ENCODE measurements at regions not wholly inside any gene's neighbourhood (a gene's known extent, or its start where the extent isn't known, plus 50 kb on each side); places are given as distances from the start of the nearest gene placed in this dataset.
A peak's percentile ranks its signal among the peaks of the same experiment; 100 is the strongest.

DNA sequence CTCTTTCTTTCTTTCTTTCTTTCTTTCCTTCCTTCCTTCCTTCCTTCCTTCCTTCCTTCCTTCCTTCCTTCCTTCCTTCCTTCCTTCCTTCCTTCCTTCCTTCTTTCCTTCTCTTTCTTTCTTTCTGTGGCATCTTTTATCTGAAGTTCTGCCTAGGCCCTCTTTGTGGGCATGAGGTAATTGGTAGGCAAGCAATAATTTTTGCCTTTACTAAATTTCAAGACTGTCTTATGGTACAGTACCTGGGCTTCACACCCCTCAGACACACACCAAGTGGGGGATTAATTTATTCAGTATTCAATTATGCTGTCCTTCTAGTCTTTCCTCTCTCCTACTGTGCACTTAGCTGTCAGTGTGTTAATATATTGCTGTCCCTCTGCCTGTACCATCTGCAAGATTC is 155.5 kb downstream of the OXSM start:
- no peaks in the 10 kb centered on the region for H3K9me3 ChIP-seq (ENCODE audit: control insufficient read depth, insufficient read depth, low read length)
- DNase-seq (ENCODE audit: low read depth, low spot score) = no peak
- no peak overlapping the region for H3K27ac ChIP-seq (ENCODE audit: low read length)
- no peaks in the 10 kb centered on the region for H3K27me3 ChIP-seq (ENCODE audit: control insufficient read depth, insufficient read depth, low read length)
- H3K36me3 ChIP-seq (ENCODE audit: control insufficient read depth, insufficient read depth, low read length) = no peaks in the 10 kb centered on the region
- H3K4me1 ChIP-seq (ENCODE audit: control insufficient read depth, insufficient read depth, low read length) = no peaks in the 10 kb centered on the region
- no peak overlapping the region for H3K4me3 ChIP-seq (ENCODE audit: low read length)

DNA sequence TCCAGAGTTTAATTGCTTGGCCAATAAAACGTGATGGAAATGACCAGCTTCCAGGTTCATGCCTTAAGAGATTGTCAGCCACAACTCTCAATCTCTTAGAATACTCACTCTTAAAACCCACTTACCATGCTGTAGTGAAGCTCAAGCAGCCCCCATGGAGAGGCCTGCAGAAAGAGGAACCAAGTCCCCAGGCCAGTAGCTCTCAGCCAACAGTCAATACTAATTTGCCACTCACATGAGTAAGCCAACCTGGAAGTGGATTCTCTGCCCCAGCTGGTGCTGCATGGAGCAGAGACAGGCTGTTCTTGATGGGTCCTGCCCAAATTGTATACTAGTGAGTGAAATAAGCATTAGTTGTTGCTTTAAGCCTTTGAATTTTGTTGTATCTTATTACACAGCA is 155.9 kb downstream of the OXSM start:
- no peak overlapping the region for H3K4me3 ChIP-seq (ENCODE audit: low read length)
- DNase-seq (ENCODE audit: low read depth, low spot score) = no peak
- H3K27me3 ChIP-seq (ENCODE audit: control insufficient read depth, insufficient read depth, low read length) = no peaks in the 10 kb centered on the region
- H3K9me3 ChIP-seq (ENCODE audit: control insufficient read depth, insufficient read depth, low read length) = no peaks in the 10 kb centered on the region
- no peaks in the 10 kb centered on the region for H3K4me1 ChIP-seq (ENCODE audit: control insufficient read depth, insufficient read depth, low read length)
- H3K36me3 ChIP-seq (ENCODE audit: control insufficient read depth, insufficient read depth, low read length) = no peaks in the 10 kb centered on the region
- no peak overlapping the region for H3K27ac ChIP-seq (ENCODE audit: low read length)
- no CpG with 5 or more reads among the region's 1 CpG for WGBS (ENCODE audit: insufficient coverage, insufficient read length)

DNA sequence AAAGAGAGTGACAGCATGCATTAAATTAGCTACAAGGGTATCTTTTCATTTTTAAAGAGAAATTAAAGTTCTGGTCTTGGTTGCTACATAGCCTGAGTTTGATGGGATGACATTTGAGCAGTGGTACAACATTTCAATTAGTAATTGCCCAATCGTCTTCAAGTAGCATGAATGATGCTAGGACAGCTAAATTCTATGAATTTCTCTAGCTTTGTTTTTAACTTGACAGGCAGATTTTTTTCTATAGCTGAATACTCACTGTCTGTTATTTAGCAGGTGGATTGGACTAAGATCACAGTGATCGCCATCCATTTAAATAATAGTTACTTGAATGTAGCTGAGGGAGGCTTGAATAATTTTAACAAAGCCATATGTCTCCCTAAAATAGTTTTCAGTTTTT is 162.2 kb downstream of the OXSM start:
- Histone ChIP-seq H3K27me3 (ENCODE audit: control insufficient read depth, insufficient read depth, low read length) (no peaks in the 10 kb centered on the region), H3K4me1 (ENCODE audit: control insufficient read depth, insufficient read depth, low read length) (no peaks in the 10 kb centered on the region), H3K9me3 (ENCODE audit: control insufficient read depth, insufficient read depth, low read length) (no peaks in the 10 kb centered on the region), H3K27ac (ENCODE audit: low read length) (no peak overlapping the region), H3K36me3 (ENCODE audit: control insufficient read depth, insufficient read depth, low read length) (no peaks in the 10 kb centered on the region), H3K4me3 (ENCODE audit: low read length) (no peak overlapping the region)
- WGBS (ENCODE audit: insufficient coverage, insufficient read length) = no CpG with 5 or more reads among the region's 2 CpGs
- DNase-seq (ENCODE audit: low read depth, low spot score) = no peak

DNA sequence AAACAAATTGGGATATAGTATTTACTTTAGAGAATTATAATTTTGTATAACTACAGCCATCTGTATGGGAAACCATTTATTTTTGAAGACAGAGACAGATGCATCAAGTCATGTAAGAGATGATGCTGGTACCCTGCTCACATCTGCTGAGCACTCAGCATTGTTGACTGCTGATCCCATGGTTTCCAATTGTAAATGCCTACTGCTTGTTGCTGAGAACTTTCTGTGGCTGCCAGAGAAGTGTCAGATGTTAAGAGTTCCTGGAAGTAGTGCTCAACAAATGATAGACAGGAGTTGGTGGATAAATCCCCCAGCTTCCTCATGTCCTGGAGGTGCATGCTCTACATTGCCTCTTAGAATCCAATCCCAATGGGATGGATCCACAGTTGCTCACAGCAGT is 167.1 kb downstream of the OXSM start:
- DNase-seq (ENCODE audit: low read depth, low spot score) = no peak
- H3K4me1 ChIP-seq (ENCODE audit: control insufficient read depth, insufficient read depth, low read length) = no peaks in the 10 kb centered on the region
- no peaks in the 10 kb centered on the region for H3K27me3 ChIP-seq (ENCODE audit: control insufficient read depth, insufficient read depth, low read length)
- no peak overlapping the region for H3K27ac ChIP-seq (ENCODE audit: low read length)
- H3K9me3 ChIP-seq (ENCODE audit: control insufficient read depth, insufficient read depth, low read length) = no peaks in the 10 kb centered on the region
- H3K36me3 ChIP-seq (ENCODE audit: control insufficient read depth, insufficient read depth, low read length) = no peaks in the 10 kb centered on the region
- H3K4me3 ChIP-seq (ENCODE audit: low read length) = no peak overlapping the region

DNA sequence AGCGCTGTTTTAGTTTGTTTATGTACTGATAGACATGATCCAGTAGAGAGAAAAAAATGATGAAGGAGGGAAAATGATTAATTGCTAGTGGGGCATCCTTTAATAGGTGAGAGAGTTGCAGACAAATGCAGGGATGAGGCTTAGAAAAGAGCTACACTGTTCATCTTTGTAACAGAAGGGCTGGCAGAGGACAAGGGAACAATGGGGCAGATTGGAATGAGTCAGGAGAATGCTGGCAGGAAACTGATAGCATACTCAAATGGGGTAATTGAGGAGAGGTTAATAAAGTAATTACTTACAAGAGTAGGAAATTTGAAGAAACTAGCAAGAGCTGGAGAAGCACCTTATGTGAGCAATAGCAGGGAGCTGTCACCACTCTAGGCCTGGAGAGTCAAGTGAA is 170.9 kb downstream of the OXSM start:
- no peak overlapping the region for H3K27ac ChIP-seq (ENCODE audit: low read length)
- WGBS (ENCODE audit: insufficient coverage, insufficient read length) = no CpG with 5 or more reads among the region's 1 CpG
- no peaks in the 10 kb centered on the region for H3K27me3 ChIP-seq (ENCODE audit: control insufficient read depth, insufficient read depth, low read length)
- no peaks in the 10 kb centered on the region for H3K4me1 ChIP-seq (ENCODE audit: control insufficient read depth, insufficient read depth, low read length)
- no peak for DNase-seq (ENCODE audit: low read depth, low spot score)
- no peaks in the 10 kb centered on the region for H3K36me3 ChIP-seq (ENCODE audit: control insufficient read depth, insufficient read depth, low read length)
- H3K9me3 ChIP-seq (ENCODE audit: control insufficient read depth, insufficient read depth, low read length) = no peaks in the 10 kb centered on the region
- no peak overlapping the region for H3K4me3 ChIP-seq (ENCODE audit: low read length)

DNA sequence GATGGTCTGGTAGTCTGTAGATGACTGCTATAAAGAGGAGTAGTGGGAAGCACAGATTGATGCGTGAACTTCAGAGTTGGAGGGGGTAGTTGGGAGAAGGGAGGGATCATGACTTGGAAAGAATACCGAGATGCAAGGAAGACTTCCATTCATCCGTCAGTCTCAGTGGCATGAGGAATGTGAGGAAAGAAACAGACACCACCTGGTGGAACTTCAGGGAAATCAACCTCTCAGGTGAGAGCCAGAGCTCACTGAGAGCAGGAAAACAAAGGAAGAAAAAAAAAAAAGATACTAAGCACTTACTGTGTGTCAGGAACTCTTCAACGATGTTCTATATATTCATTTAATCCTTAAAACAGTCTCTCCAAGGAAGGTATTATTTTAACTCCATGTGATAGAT is 172.4 kb downstream of the OXSM start:
- H3K27ac ChIP-seq (ENCODE audit: low read length) = no peak overlapping the region
- DNase-seq (ENCODE audit: low read depth, low spot score) = peak; percentile 57
- no CpG with 5 or more reads among the region's 4 CpGs for WGBS (ENCODE audit: insufficient coverage, insufficient read length)
- no peaks in the 10 kb centered on the region for H3K27me3 ChIP-seq (ENCODE audit: control insufficient read depth, insufficient read depth, low read length)
- H3K36me3 ChIP-seq (ENCODE audit: control insufficient read depth, insufficient read depth, low read length) = no peaks in the 10 kb centered on the region
- no peak overlapping the region for H3K4me3 ChIP-seq (ENCODE audit: low read length)
- H3K9me3 ChIP-seq (ENCODE audit: control insufficient read depth, insufficient read depth, low read length) = no peaks in the 10 kb centered on the region
- H3K4me1 ChIP-seq (ENCODE audit: control insufficient read depth, insufficient read depth, low read length) = no peaks in the 10 kb centered on the region

DNA sequence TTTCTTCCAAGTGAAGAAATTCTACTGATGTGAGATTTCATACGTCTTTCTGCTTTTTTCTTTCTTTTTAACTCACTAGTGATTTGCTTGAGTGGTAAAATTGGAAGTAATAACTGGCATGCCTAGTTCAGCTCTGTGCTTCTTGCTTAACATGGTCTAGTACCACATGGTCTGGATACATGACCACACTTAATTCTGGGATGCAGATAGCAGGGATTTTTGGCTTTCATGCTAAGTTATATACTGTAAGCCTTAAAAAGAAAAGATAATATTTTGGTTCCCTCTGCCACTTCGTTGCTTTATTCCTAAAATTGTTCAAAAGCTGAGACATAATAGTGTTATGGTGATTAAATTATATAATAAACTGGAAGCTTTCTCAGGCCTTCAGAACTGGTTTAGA is 174.3 kb downstream of the OXSM start:
- no CpG with 5 or more reads among the region's 2 CpGs for WGBS (ENCODE audit: insufficient coverage, insufficient read length)
- H3K27ac ChIP-seq (ENCODE audit: low read length) = no peak overlapping the region
- H3K4me3 ChIP-seq (ENCODE audit: low read length) = no peak overlapping the region
- DNase-seq (ENCODE audit: low read depth, low spot score) = no peak
- no peaks in the 10 kb centered on the region for H3K36me3 ChIP-seq (ENCODE audit: control insufficient read depth, insufficient read depth, low read length)
- no peaks in the 10 kb centered on the region for H3K4me1 ChIP-seq (ENCODE audit: control insufficient read depth, insufficient read depth, low read length)
- no peaks in the 10 kb centered on the region for H3K9me3 ChIP-seq (ENCODE audit: control insufficient read depth, insufficient read depth, low read length)
- H3K27me3 ChIP-seq (ENCODE audit: control insufficient read depth, insufficient read depth, low read length) = no peaks in the 10 kb centered on the region

GRCh38 chr3:25967385-25967784 is 177.5 kb downstream of the OXSM start:
- no peak for DNase-seq (ENCODE audit: low read depth, low spot score)
- no peak overlapping the region for H3K4me3 ChIP-seq (ENCODE audit: low read length)
- H3K4me1 ChIP-seq (ENCODE audit: control insufficient read depth, insufficient read depth, low read length) = no peaks in the 10 kb centered on the region
- no peaks in the 10 kb centered on the region for H3K9me3 ChIP-seq (ENCODE audit: control insufficient read depth, insufficient read depth, low read length)
- WGBS (ENCODE audit: insufficient coverage, insufficient read length) = no CpG with 5 or more reads among the region's 5 CpGs
- no peaks in the 10 kb centered on the region for H3K27me3 ChIP-seq (ENCODE audit: control insufficient read depth, insufficient read depth, low read length)
- no peaks in the 10 kb centered on the region for H3K36me3 ChIP-seq (ENCODE audit: control insufficient read depth, insufficient read depth, low read length)
- no peak overlapping the region for H3K27ac ChIP-seq (ENCODE audit: low read length)

DNA sequence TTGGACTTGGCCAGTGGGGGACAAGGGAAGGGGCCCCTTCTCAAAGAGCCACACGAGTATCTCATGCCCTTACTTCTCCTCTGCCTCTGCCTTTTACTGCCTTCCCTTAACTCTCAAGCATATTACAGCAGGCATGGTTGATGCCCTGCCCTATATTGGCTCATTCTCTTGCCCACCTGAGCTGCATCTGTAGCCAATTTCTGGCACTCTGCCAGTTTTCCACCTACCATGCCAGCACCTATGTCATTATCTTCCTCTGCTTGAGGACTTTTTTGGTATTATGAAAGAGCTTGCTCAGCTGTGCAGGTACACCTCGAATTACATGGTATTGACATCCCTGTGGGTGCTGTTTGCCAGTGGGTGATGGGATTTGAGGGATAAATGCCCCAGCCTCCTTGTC is 181.8 kb downstream of the OXSM start:
- Histone ChIP-seq H3K4me3 (ENCODE audit: low read length) (no peak overlapping the region), H3K36me3 (ENCODE audit: control insufficient read depth, insufficient read depth, low read length) (no peaks in the 10 kb centered on the region), H3K27ac (ENCODE audit: low read length) (no peak overlapping the region), H3K27me3 (ENCODE audit: control insufficient read depth, insufficient read depth, low read length) (no peaks in the 10 kb centered on the region), H3K9me3 (ENCODE audit: control insufficient read depth, insufficient read depth, low read length) (no peaks in the 10 kb centered on the region), H3K4me1 (ENCODE audit: control insufficient read depth, insufficient read depth, low read length) (no peaks in the 10 kb centered on the region)
- WGBS (ENCODE audit: insufficient coverage, insufficient read length) = no CpG with 5 or more reads among the region's 2 CpGs
- DNase-seq (ENCODE audit: low read depth, low spot score) = no peak

DNA sequence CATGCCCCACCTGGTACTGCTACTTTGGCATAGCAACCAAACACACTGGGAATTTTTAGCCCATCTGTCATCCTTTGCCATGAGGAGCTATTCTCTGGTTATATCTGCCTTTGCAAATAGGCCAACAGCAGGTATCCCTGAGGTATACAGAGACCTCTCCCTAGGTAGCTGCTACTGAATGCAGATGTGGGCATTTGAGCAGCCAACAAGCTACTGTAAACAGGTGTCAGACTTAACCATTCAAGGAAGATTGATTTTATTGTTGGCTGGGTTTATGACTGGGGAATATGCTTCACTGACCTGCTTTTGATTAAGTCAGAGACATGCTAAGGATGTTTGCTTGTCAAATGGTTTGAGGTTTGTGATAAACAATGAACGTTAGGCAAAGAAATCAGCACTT is 183.2 kb downstream of the OXSM start:
- no peak overlapping the region for H3K27ac ChIP-seq (ENCODE audit: low read length)
- H3K36me3 ChIP-seq (ENCODE audit: control insufficient read depth, insufficient read depth, low read length) = no peaks in the 10 kb centered on the region
- no CpG with 5 or more reads among the region's 1 CpG for whole genome bisulfite sequencing (ENCODE audit: insufficient coverage, insufficient read length)
- H3K9me3 ChIP-seq (ENCODE audit: control insufficient read depth, insufficient read depth, low read length) = no peaks in the 10 kb centered on the region
- H3K4me3 ChIP-seq (ENCODE audit: low read length) = no peak overlapping the region
- no peaks in the 10 kb centered on the region for H3K27me3 ChIP-seq (ENCODE audit: control insufficient read depth, insufficient read depth, low read length)
- no peaks in the 10 kb centered on the region for H3K4me1 ChIP-seq (ENCODE audit: control insufficient read depth, insufficient read depth, low read length)
- DNase-seq (ENCODE audit: low read depth, low spot score) = no peak

DNA sequence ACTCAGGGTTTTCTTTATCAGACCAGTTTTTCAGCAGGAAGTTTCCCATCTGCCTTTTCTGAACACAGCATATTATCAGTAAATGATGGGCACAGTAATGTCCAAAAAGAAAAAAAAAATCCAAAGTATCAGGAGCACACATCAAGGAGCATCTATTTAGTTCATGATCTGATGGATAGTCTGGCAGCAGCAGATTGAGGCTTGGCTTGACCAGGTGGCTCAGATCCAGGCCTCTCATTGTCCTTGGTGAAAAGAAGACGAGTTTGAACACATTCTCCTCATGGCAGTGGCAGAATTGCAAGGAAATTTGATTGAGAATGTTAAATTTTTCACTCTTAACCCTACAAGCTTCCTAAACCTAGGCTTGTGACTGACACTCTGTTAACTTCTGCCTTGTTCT is 192.9 kb downstream of the OXSM start:
- no peaks in the 10 kb centered on the region for H3K27me3 ChIP-seq (ENCODE audit: control insufficient read depth, insufficient read depth, low read length)
- DNase-seq (ENCODE audit: low read depth, low spot score) = no peak
- no peaks in the 10 kb centered on the region for H3K9me3 ChIP-seq (ENCODE audit: control insufficient read depth, insufficient read depth, low read length)
- no peak overlapping the region for H3K4me3 ChIP-seq (ENCODE audit: low read length)
- no peak overlapping the region for H3K27ac ChIP-seq (ENCODE audit: low read length)
- WGBS (ENCODE audit: insufficient coverage, insufficient read length) = no CpG with 5 or more reads among the region's 1 CpG
- H3K36me3 ChIP-seq (ENCODE audit: control insufficient read depth, insufficient read depth, low read length) = no peaks in the 10 kb centered on the region
- H3K4me1 ChIP-seq (ENCODE audit: control insufficient read depth, insufficient read depth, low read length) = no peaks in the 10 kb centered on the region
